Loucy (cell line): ENCODE measurements at regions not wholly inside any gene's neighbourhood (a gene's known extent, or its start where the extent isn't known, plus 50 kb on each side); places are given as distances from the start of the nearest gene placed in this dataset.

Experiments
- H2AFZ ChIP-seq: fragments of 200-600 bp; sonication (generic); 2 replicates; pipeline ENCODE4 v1.6.0; 2016; ENCODE audit warnings: antibody characterized with exemption, mild to moderate bottlenecking, low read length, moderate library complexity
- H3F3A ChIP-seq: fragments of 200-600 bp; 2 replicates; pipeline ENCODE4 v1.6.0; 2016; ENCODE audit warnings: antibody characterized with exemption, low read depth, mild to moderate bottlenecking
- H3K27me3 ChIP-seq: fragments of 200-600 bp; sonication (generic); 2 replicates; pipeline ENCODE4 v1.6.1; 2014; ENCODE audit warnings: low read length, mild to moderate bottlenecking; ENCODE audit not compliant: insufficient read depth, poor library complexity, severe bottlenecking
- H3K36me3 ChIP-seq: fragments of 200-600 bp; sonication (generic); 2 replicates; pipeline ENCODE4 v1.6.1; 2016; ENCODE audit warnings: low read length; ENCODE audit not compliant: insufficient read depth
- H3K4me1 ChIP-seq: fragments of 200-600 bp; sonication (generic); 2 replicates; pipeline ENCODE4 v1.5.1; 2014; ENCODE audit warnings: low read length, mild to moderate bottlenecking; ENCODE audit not compliant: insufficient read depth, poor library complexity, severe bottlenecking
- H3K4me2 ChIP-seq: fragments of 200-600 bp; sonication (generic); 2 replicates; pipeline ENCODE4 v1.6.0; 2014; ENCODE audit warnings: antibody characterized with exemption, low read length, low read depth, mild to moderate bottlenecking; ENCODE audit not compliant: poor library complexity, severe bottlenecking
- H3K4me3 ChIP-seq: fragments of 200-600 bp; sonication (generic); 2 replicates; pipeline ENCODE4 v1.5.1; 2014; ENCODE audit warnings: low read length, mild to moderate bottlenecking, mixed read lengths; ENCODE audit not compliant: poor library complexity, severe bottlenecking
- H3K79me2 ChIP-seq: fragments of 200-600 bp; sonication (generic); 2 replicates; pipeline ENCODE4 v1.6.1; 2014; ENCODE audit warnings: low read length; ENCODE audit not compliant: insufficient read depth
- H3K9ac ChIP-seq: fragments of 200-600 bp; sonication (generic); 2 replicates; pipeline ENCODE4 v1.6.0; 2014; ENCODE audit warnings: mild to moderate bottlenecking, low read depth, low read length, moderate library complexity; ENCODE audit not compliant: poor library complexity, severe bottlenecking
- H3K9me2 ChIP-seq: fragments of 200-600 bp; sonication (generic); replicated peaks from 2 replicates; pipeline ENCODE4 v1.6.1; 2016; ENCODE audit warnings: low read depth, low read length, mixed read lengths
- H3K9me3 ChIP-seq: fragments of 200-600 bp; sonication (generic); 2 replicates; pipeline ENCODE4 v1.6.1; 2014; ENCODE audit warnings: mild to moderate bottlenecking, antibody characterized with exemption, low read length, low read depth; ENCODE audit not compliant: insufficient read depth
- H4K20me1 ChIP-seq: fragments of 200-600 bp; sonication (generic); 2 replicates; pipeline ENCODE4 v1.6.0; 2014; ENCODE audit warnings: antibody characterized with exemption, low read length, mild to moderate bottlenecking; ENCODE audit not compliant: insufficient read depth, poor library complexity, severe bottlenecking
- EZH2phosphoT487 ChIP-seq: fragments of 200-600 bp; IDR thresholded peaks from 2 replicates; pipeline ENCODE4 v1.6.1; 2018; ENCODE audit warnings: antibody characterized with exemption, mild to moderate bottlenecking, moderate library complexity, borderline replicate concordance
- TF ChIP-seq, protein P1 (sequence below): fragments of 200-600 bp; sonication (generic); conservative IDR thresholded peaks from 2 replicates; pipeline ENCODE4 v1.5.1; 2014; ENCODE audit warnings: mild to moderate bottlenecking, antibody characterized with exemption, low read length

DNA sequence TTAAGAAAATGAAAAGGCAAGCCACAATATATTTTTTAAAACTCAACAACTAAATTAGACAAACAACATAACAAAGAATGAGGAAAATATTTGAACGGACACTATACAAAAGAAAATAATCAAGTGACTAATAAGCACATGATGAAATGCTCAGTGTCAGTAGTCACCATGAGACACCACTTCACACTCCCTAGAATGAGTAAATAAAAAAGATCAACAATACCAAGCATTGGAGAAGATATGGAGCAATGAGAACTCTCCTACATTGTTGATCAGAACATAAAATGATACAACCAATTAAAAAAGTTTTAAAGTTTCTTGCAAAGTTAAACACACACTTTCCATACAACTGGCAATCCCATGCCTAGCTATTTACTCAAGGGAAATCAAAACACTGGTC, 222.2 kb downstream of the C7orf25 start:
- H3K27me3 ChIP-seq = no peaks in the 10 kb centered on the region
- H3K4me2 ChIP-seq = no peak overlapping the region
- no peaks in the 10 kb centered on the region for H4K20me1 ChIP-seq
- H3K4me1 ChIP-seq = no peaks in the 10 kb centered on the region
- H3K9ac ChIP-seq = no peak overlapping the region
- H3K9me3 ChIP-seq = no peaks in the 10 kb centered on the region
- TF ChIP-seq EZH2phosphoT487 = no peak
- TF ChIP-seq, protein P1, sequence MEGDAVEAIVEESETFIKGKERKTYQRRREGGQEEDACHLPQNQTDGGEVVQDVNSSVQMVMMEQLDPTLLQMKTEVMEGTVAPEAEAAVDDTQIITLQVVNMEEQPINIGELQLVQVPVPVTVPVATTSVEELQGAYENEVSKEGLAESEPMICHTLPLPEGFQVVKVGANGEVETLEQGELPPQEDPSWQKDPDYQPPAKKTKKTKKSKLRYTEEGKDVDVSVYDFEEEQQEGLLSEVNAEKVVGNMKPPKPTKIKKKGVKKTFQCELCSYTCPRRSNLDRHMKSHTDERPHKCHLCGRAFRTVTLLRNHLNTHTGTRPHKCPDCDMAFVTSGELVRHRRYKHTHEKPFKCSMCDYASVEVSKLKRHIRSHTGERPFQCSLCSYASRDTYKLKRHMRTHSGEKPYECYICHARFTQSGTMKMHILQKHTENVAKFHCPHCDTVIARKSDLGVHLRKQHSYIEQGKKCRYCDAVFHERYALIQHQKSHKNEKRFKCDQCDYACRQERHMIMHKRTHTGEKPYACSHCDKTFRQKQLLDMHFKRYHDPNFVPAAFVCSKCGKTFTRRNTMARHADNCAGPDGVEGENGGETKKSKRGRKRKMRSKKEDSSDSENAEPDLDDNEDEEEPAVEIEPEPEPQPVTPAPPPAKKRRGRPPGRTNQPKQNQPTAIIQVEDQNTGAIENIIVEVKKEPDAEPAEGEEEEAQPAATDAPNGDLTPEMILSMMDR = no peak
- no peaks in the 10 kb centered on the region for H3F3A ChIP-seq
- H3K36me3 ChIP-seq = no peaks in the 10 kb centered on the region
- no peaks in the 10 kb centered on the region for H3K79me2 ChIP-seq
- no peak overlapping the region for H2AFZ ChIP-seq
- H3K4me3 ChIP-seq = no peak overlapping the region
- H3K9me2 ChIP-seq = no peaks in the 10 kb centered on the region

DNA sequence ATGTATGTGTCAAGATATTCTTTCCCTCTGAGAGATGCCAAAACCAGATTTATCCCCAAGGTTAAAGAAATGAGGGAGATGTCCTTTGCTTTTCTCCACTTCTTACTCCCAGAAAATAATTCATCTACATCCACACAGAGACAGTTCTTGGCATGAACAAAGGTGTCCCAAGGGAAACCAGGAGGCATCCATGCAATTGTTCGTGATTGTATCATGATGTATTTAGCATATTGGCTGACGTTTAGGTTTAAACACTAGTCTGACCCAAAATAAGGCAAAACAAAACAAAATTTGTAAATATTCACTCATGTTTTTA, 223.9 kb downstream of the C7orf25 start:
- no peaks in the 10 kb centered on the region for H3K27me3 ChIP-seq

DNA sequence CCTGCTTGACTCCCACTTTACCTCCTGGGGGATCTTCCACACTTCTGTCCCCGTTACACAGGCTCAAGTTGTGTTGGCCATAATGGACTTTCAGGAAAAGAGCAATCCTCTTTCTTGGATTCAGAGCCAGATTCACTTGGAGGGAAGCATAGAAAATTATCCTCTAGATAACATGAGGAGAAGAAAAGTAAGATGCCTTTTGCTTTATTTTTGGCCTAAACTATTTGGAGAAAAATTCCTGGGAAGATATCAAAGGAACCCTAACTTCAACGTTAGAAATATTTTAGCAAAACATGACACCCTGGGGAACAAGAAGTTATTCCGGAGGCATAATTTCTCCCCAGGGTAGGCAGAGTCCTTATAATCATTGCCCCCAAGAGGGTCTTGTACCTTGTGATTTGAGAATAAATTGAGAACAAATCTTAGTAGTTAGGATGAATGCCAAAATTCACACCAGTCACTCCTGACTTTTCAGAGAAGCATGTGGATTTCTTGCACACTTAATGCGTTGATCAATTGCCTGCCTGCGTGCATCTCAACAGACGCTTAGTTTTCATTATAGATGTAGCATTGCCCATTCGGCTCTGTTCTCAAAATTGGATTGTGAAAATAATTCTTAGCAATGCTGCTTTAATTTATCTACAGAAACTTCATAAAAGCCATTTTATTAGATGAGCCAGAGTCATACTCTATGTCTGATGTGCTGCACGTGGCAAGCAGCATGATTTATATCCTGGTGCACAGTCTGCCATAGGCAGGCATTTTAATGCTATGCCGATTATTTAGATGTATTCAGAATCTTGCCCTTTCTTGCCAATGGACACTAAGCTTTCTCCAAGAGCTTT, 224.4 kb downstream of the C7orf25 start:
- Histone ChIP-seq H3K4me1 (no peaks in the 10 kb centered on the region), H3K4me2 (no peak overlapping the region), H3K9ac (no peak overlapping the region), H3K4me3 (no peak overlapping the region), H3K36me3 (no peaks in the 10 kb centered on the region), H3K79me2 (no peaks in the 10 kb centered on the region), H3K9me3 (no peaks in the 10 kb centered on the region), H2AFZ (no peak overlapping the region), H3K9me2 (no peaks in the 10 kb centered on the region), H3F3A (no peaks in the 10 kb centered on the region), H4K20me1 (no peaks in the 10 kb centered on the region), H3K27me3 (no peaks in the 10 kb centered on the region)
- no peak for TF ChIP-seq EZH2phosphoT487
- TF ChIP-seq, protein P1 = no peak

More for the DNA sequence above, 223.9 kb downstream of the C7orf25 start:
- Histone ChIP-seq H3K9ac (no peak overlapping the region), H3F3A (no peaks in the 10 kb centered on the region), H3K4me1 (no peaks in the 10 kb centered on the region), H3K4me2 (no peak overlapping the region), H3K9me2 (no peaks in the 10 kb centered on the region), H2AFZ (no peak overlapping the region), H3K9me3 (no peaks in the 10 kb centered on the region), H3K4me3 (no peak overlapping the region), H3K79me2 (no peaks in the 10 kb centered on the region), H3K36me3 (no peaks in the 10 kb centered on the region), H4K20me1 (no peaks in the 10 kb centered on the region)
- no peak for TF ChIP-seq EZH2phosphoT487
- TF ChIP-seq, protein P1 = no peak
